ENCODE measurements at regions not wholly inside any gene's neighbourhood (a gene's known extent, or its start where the extent isn't known, plus 50 kb on each side); places are given as distances from the start of the nearest gene placed in this dataset.

DNA sequence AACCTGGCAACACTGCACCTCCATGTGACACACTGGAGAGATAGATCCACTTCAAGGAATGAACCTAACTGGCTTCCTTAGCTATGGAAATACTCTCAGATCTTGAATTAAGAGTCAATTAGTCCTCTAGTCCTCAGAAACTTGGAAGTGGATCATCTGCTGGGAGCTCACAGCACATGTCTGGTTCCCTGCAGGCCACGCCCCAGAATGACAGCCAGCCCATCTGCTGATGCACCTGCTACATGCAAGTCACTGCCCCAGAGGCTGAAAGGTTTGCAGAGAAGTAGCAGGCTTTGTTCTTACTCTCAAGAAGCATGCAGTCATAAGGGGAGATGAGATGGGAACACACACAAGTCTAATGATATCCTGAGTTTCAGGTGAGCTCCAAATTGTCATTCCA is 275.9 kb downstream of the SKAP2 start:
- no peak for TF ChIP-seq POLR2A (IDR thresholded peaks at IDR 0.05)
- no peak for TF ChIP-seq CTCF (IDR thresholded peaks at IDR 0.05)

Data from testis (tissue), 2 donors.